ENCODE measurements at regions not wholly inside any gene's neighbourhood (a gene's known extent, or its start where the extent isn't known, plus 50 kb on each side); places are given as distances from the start of the nearest gene placed in this dataset.

DNA sequence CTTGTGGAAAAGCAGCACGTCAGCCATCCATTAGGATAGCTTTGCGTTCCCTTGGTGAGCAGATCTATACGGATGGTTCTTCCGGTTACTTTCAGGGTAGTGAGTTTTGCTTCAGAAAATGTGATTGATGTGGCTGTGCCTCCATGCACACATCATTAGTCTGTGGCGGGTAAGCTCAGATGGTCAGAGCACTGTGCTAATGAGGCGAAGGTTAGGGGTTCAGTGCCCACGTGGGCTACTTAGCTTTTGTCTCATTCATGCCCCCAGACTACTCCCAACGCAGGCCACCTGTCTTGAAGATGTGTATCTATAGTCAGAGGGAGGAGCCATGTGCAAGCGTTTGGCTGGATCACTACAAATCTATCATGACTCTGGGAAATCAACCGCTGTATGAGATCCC is 322.8 kb upstream of the POU3F3 start:
- TF ChIP-seq EZH2phosphoT487 (IDR thresholded peaks at IDR 0.05; ENCODE audit: low read length): no peak
- TF ChIP-seq, protein P1, sequence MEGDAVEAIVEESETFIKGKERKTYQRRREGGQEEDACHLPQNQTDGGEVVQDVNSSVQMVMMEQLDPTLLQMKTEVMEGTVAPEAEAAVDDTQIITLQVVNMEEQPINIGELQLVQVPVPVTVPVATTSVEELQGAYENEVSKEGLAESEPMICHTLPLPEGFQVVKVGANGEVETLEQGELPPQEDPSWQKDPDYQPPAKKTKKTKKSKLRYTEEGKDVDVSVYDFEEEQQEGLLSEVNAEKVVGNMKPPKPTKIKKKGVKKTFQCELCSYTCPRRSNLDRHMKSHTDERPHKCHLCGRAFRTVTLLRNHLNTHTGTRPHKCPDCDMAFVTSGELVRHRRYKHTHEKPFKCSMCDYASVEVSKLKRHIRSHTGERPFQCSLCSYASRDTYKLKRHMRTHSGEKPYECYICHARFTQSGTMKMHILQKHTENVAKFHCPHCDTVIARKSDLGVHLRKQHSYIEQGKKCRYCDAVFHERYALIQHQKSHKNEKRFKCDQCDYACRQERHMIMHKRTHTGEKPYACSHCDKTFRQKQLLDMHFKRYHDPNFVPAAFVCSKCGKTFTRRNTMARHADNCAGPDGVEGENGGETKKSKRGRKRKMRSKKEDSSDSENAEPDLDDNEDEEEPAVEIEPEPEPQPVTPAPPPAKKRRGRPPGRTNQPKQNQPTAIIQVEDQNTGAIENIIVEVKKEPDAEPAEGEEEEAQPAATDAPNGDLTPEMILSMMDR (IDR thresholded peaks at IDR 0.05; ENCODE audit: low read length): no peak
- TF ChIP-seq EZH2 (optimal IDR thresholded peaks at IDR 0.05; ENCODE audit: low read depth, low read length): no peak

Data from MM.1S (cell line).